Amniotic epithelial cell (primary cell): ENCODE measurements at regions not wholly inside any gene's neighbourhood (a gene's known extent, or its start where the extent isn't known, plus 50 kb on each side); places are given as distances from the start of the nearest gene placed in this dataset.
A peak's percentile ranks its signal among the peaks of the same experiment; 100 is the strongest.
"Not testable (repeated sequence)": the region's sequence is repeated elsewhere in the genome, so short reads cannot be mapped to it uniquely, and the experiment has no call there.

ENCODE experiments used
- DNase-seq: peaks from one replicate; pipeline ENCODE4 v3.0.0-alpha.2; 2010; ENCODE audit warnings: low read depth

GRCh38 chr4:174069848-174070330 is 213.6 kb downstream of the FBXO8 start:
- peak; percentile 77 for DNase-seq

- DNase-seq, result no peak
Measured at GRCh38 chr4:174066611-174067205, 216.8 kb downstream of the FBXO8 start.

GRCh38 chr4:174062831-174063230 is 220.6 kb downstream of the FBXO8 start:
- no peak for DNase-seq

GRCh38 chr4:174061026-174061425 is 222.4 kb downstream of the FBXO8 start:
- DNase-seq, result no peak

- peak; percentile 74 for DNase-seq
Measured at GRCh38 chr4:174058846-174059245, 224.6 kb downstream of the FBXO8 start.

GRCh38 chr4:174056959-174057358 is 226.5 kb downstream of the FBXO8 start:
- no peak for DNase-seq

GRCh38 chr4:174055344-174055743 is 228.1 kb downstream of the FBXO8 start:
- no peak for DNase-seq

- DNase-seq, result no peak
Measured at GRCh38 chr4:174053895-174054294, 229.6 kb downstream of the FBXO8 start.

- DNase-seq, result peak; percentile 18
Measured at GRCh38 chr4:174047363-174047762, 236.1 kb downstream of the FBXO8 start.

- not testable (repeated sequence) for DNase-seq
Measured at GRCh38 chr4:174045829-174046228, 237.6 kb downstream of the FBXO8 start.

- no peak for DNase-seq
Measured at GRCh38 chr4:174045381-174045780, 238.1 kb downstream of the FBXO8 start.

- DNase-seq, result no peak
Measured at GRCh38 chr4:174041555-174042105, 241.8 kb downstream of the FBXO8 start.

GRCh38 chr4:174040287-174040686 is 243.2 kb downstream of the FBXO8 start:
- DNase-seq, result no peak

GRCh38 chr4:174038481-174038880 is 245.0 kb downstream of the FBXO8 start:
- no peak for DNase-seq

GRCh38 chr4:174037631-174038030 is 245.8 kb downstream of the FBXO8 start:
- DNase-seq, result peak; percentile 78

GRCh38 chr4:174037049-174037448 is 246.4 kb downstream of the FBXO8 start:
- DNase-seq, result peak; percentile 4

- DNase-seq, result no peak
Measured at GRCh38 chr4:174036576-174036975, 246.9 kb downstream of the FBXO8 start.

GRCh38 chr4:174036111-174036510 is 247.4 kb downstream of the FBXO8 start:
- DNase-seq, result peak; percentile 25

GRCh38 chr4:174023641-174024040 is 259.8 kb downstream of the FBXO8 start:
- DNase-seq, result no peak

- peak; percentile 25 for DNase-seq
Measured at GRCh38 chr4:174018236-174018635, 265.2 kb downstream of the FBXO8 start.

- DNase-seq, result no peak
Measured at GRCh38 chr4:174016251-174016650, 267.2 kb downstream of the FBXO8 start.

- DNase-seq, result no peak
Measured at GRCh38 chr4:174012886-174013259, 270.6 kb downstream of the FBXO8 start.

- peak; percentile 83 for DNase-seq
Measured at GRCh38 chr4:174012135-174012885, 271.2 kb downstream of the FBXO8 start.
